ENCODE measurements at regions not wholly inside any gene's neighbourhood (a gene's known extent, or its start where the extent isn't known, plus 50 kb on each side); places are given as distances from the start of the nearest gene placed in this dataset.

- no peak for ATAC-seq (ENCODE audit: poor library complexity)
- Histone ChIP-seq H3K4me1 (ENCODE audit: insufficient read depth, low read length) (no peaks in the 10 kb centered on the region), H3K4me3 (ENCODE audit: low read length) (no peak overlapping the region), H3K36me3 (ENCODE audit: insufficient read depth, low read length) (no peaks in the 10 kb centered on the region), H3K27me3 (ENCODE audit: control insufficient read depth in 1 of 2, insufficient read depth in 2 of 2, low read length in 2 of 2) (no peaks in the 10 kb centered on the region), H3K9me3 (ENCODE audit: control insufficient read depth in 1 of 2, insufficient read depth in 1 of 2, low read length in 2 of 2) (peaks cover 0 to 10% of the 10 kb centered on the region in 2 experiments), H3K27ac (ENCODE audit: low read depth in 1 of 2, low read length in 2 of 2) (no peak overlapping the region)
- POLR2A ChIA-PET = no interaction called here
- CTCF ChIA-PET = no interaction called here
- H3K36me3 Mint-ChIP-seq (ENCODE audit: low read depth) = no peaks in the 10 kb centered on the region
- TF ChIP-seq, protein P1, sequence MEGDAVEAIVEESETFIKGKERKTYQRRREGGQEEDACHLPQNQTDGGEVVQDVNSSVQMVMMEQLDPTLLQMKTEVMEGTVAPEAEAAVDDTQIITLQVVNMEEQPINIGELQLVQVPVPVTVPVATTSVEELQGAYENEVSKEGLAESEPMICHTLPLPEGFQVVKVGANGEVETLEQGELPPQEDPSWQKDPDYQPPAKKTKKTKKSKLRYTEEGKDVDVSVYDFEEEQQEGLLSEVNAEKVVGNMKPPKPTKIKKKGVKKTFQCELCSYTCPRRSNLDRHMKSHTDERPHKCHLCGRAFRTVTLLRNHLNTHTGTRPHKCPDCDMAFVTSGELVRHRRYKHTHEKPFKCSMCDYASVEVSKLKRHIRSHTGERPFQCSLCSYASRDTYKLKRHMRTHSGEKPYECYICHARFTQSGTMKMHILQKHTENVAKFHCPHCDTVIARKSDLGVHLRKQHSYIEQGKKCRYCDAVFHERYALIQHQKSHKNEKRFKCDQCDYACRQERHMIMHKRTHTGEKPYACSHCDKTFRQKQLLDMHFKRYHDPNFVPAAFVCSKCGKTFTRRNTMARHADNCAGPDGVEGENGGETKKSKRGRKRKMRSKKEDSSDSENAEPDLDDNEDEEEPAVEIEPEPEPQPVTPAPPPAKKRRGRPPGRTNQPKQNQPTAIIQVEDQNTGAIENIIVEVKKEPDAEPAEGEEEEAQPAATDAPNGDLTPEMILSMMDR (IDR thresholded peaks at IDR 0.05) = no peak
- no peak overlapping the region for H3K4me3 Mint-ChIP-seq
- intact Hi-C loops (cut with DNase I, micrococcal nuclease) = no loop called here
- no peaks in the 10 kb centered on the region for H3K27me3 Mint-ChIP-seq
- no peak overlapping the region for H3K27ac Mint-ChIP-seq
- no peaks in the 10 kb centered on the region for H3K4me1 Mint-ChIP-seq (ENCODE audit: low read depth)
- peaks cover 13% of the 10 kb centered on the region for H3K9me3 Mint-ChIP-seq
- no peak for DNase-seq
These were observed 1012.3 kb downstream of the CDH9 start for GRCh38 chr5:26026044-26026443.

GRCh38 chr5:26024774-26025173, 1013.6 kb downstream of the CDH9 start:
- Histone ChIP-seq H3K4me3 (ENCODE audit: low read length) (no peak overlapping the region), H3K4me1 (ENCODE audit: insufficient read depth, low read length) (no peaks in the 10 kb centered on the region), H3K27ac (ENCODE audit: low read depth in 1 of 2, low read length in 2 of 2) (no peak overlapping the region), H3K27me3 (ENCODE audit: control insufficient read depth in 1 of 2, insufficient read depth in 2 of 2, low read length in 2 of 2) (no peaks in the 10 kb centered on the region), H3K9me3 (ENCODE audit: control insufficient read depth in 1 of 2, insufficient read depth in 1 of 2, low read length in 2 of 2) (peaks cover 0 to 8% of the 10 kb centered on the region in 2 experiments), H3K36me3 (ENCODE audit: insufficient read depth, low read length) (no peaks in the 10 kb centered on the region)
- DNase-seq = no peak
- ChIA-PET POLR2A (no interaction called here), CTCF (no interaction called here)
- TF ChIP-seq, protein P1 (IDR thresholded peaks at IDR 0.05) = no peak
- Mint-ChIP-seq H3K4me1 (ENCODE audit: low read depth) (no peaks in the 10 kb centered on the region), H3K36me3 (ENCODE audit: low read depth) (no peaks in the 10 kb centered on the region), H3K27me3 (no peaks in the 10 kb centered on the region), H3K9me3 (peaks cover 13% of the 10 kb centered on the region), H3K27ac (no peak overlapping the region), H3K4me3 (no peak overlapping the region)
- no peak for ATAC-seq (ENCODE audit: poor library complexity)
- intact Hi-C loops (cut with DNase I, micrococcal nuclease) = no loop called here

DNA sequence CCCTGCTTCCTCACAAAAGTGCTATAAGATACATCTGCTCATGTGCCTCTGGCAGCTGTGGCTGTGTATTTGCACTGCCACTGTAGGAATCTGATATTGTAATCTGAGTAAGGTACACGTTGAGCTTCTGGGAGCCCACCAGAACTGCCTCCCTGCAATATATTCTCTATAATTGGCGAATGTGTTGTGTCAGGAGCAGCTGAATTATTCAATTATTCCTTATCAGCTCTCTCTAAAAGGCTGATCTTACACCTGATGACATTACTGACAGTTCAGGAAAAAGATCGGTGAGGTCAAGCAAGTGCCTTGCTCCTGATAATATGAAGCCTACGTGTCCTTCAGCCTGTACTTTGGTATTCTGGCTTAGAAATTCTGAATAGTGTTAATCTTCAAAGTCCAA, 1015.0 kb downstream of the CDH9 start:
- ChIA-PET CTCF (no interaction called here), POLR2A (no interaction called here)
- Mint-ChIP-seq H3K9me3 (peaks cover 13% of the 10 kb centered on the region), H3K4me1 (ENCODE audit: low read depth) (no peaks in the 10 kb centered on the region), H3K36me3 (ENCODE audit: low read depth) (no peaks in the 10 kb centered on the region), H3K27me3 (no peaks in the 10 kb centered on the region), H3K4me3 (no peak overlapping the region), H3K27ac (no peak overlapping the region)
- DNase-seq (no peak), ATAC-seq (ENCODE audit: poor library complexity) (no peak)
- H3K4me3 ChIP-seq (ENCODE audit: low read length) = no peak overlapping the region
- H3K4me1 ChIP-seq (ENCODE audit: insufficient read depth, low read length) = no peaks in the 10 kb centered on the region
- H3K27me3 ChIP-seq (ENCODE audit: control insufficient read depth in 1 of 2, insufficient read depth in 2 of 2, low read length in 2 of 2) = no peaks in the 10 kb centered on the region
- no peaks in the 10 kb centered on the region for H3K36me3 ChIP-seq (ENCODE audit: insufficient read depth, low read length)
- intact Hi-C loops (cut with DNase I, micrococcal nuclease) = no loop called here
- H3K9me3 ChIP-seq (ENCODE audit: control insufficient read depth in 1 of 2, insufficient read depth in 1 of 2, low read length in 2 of 2) = no peaks in the 10 kb centered on the region
- TF ChIP-seq, protein P1 (IDR thresholded peaks at IDR 0.05) = no peak
- no peak overlapping the region for H3K27ac ChIP-seq (ENCODE audit: low read depth in 1 of 2, low read length in 2 of 2)

Measured in CD4-positive, alpha-beta T cell (primary cell).